Renal cortical epithelial cell (primary cell): ENCODE measurements at regions not wholly inside any gene's neighbourhood (a gene's known extent, or its start where the extent isn't known, plus 50 kb on each side); places are given as distances from the start of the nearest gene placed in this dataset.
"Not testable (repeated sequence)": the region's sequence is repeated elsewhere in the genome, so short reads cannot be mapped to it uniquely, and the experiment has no call there.

Experiments used
- DNase-seq: peaks from one replicate; pipeline ENCODE4 v3.0.0-alpha.2; 2011; ENCODE audit warnings: low read depth

DNA sequence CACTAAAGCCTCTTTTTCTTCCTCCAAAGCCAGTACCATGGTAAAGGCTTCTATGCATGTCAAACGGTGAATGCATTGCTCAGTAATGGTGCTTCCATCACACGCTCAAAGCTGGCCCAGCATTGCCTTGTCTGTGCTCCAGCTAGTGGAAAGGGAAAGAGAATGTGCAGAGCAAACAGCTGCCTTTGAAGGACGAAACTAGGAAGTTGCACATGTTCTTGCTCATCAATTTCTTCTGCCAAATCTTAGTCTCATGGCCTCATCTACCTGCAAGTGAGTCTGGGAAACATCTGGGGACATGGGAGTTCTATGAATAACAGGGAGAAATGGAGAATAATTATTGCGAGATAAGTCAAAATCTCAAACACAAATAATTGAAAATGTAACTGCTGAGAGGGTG is 216.5 kb upstream of the SSTR4 start:
- no peak for DNase-seq

DNA sequence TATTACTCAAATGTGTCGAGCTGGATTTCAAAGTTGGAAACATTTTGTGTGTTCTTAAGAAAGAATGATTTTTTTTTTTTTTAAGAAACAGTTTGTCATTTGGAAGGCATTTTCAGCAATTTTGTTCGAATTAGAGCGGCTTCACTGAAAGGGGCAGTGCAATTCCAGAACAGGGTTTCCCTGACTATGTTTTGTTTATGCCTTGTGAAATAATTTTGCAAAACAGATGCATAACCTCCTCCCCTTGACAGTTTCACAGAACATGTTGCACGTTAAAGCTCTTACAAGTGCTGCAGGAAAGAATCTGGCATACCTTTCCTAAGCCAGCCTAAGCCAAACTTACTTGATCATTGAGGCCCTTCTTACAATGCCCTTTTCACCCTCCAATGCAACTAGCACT is 216.0 kb upstream of the SSTR4 start:
- DNase-seq = no peak

DNA sequence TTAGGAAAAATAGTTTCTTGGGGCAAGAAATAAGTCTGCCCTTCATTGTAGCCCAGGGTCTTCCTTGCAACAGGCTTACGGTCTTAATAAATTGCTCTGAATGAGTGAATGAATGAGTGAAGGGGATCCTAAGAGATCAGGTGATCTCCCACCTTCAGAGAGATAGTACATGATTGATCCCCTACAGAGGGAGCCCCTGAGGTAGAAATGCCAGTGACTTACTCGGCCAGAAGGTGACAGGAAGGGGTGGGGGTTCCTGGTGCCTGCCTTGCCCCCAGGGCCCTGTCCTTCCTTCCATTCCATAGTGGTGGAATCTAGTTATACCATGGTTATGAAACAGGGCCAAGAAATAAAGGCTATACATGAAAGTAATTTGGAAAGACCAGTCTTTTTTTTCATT is 215.3 kb upstream of the SSTR4 start:
- DNase-seq = no peak

DNA sequence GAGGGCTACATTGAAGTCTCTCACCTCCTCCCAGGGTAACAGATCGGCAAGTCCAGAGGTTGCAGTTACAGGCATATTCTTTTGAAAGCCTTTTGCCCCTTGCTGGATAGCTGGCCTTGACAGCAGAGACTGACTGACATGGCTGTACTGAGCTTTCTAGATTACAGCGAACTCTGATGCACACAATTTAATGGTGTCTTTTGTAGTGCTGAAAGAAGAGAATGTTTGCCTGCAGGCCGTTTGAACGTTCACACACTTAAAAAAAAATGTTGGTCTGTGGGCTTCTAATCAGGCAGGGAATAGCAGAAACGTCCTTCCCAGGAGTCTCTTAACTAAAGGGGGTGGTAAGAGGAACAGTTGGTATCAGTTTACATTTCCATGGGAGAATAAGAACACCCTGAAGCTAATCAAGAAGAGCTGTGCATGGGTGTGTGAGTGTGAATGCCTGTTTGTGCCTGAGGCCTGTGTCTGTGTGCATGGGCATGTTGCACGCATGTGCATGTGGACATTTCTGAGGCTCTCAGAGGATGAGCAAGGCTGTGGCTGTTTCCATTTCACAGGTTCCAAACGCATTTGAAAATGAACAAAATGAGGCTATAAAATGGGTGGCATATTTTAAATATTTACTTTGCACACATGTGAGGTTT is 213.9 kb upstream of the SSTR4 start:
- no peak for DNase-seq

DNA sequence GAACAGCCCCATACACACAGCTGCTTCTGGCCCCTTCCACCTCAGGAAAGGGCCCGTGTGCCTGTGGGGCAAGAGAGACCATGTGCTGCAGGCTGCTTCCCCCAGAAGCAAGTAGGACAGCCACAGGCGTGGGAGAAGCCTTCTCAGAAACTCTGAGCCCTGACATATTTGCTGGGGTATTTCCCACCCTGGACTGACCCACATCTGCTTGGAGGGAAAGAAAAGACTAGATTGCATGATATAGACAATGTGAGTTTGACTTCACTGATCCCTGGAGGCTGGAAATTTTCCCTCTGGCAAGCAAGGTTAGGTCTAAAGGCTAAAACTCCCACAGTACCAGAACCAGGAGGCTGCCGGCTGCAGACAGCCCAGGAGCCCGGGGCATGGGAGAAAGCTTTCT is 213.3 kb upstream of the SSTR4 start:
- DNase-seq = no peak

DNA sequence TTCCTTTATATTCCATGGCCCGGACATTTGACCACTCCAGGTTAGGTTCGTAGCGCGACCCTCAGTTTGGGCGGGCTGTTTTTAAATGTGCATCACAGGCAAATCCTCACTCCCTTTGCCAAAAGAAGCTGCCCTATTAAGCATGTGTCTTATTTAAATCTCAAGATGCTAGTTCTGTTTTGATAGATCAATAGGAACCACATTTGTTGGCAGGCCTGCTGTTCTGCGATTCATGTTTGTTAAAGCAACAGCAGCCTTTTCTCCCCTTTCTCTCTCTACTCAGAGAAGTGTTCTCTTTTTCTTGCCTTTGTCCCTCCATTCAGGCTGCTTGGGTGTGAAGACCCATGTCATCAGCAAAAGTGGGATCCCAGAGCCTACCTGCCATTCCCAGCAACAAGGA is 212.0 kb upstream of the SSTR4 start:
- DNase-seq = no peak

DNA sequence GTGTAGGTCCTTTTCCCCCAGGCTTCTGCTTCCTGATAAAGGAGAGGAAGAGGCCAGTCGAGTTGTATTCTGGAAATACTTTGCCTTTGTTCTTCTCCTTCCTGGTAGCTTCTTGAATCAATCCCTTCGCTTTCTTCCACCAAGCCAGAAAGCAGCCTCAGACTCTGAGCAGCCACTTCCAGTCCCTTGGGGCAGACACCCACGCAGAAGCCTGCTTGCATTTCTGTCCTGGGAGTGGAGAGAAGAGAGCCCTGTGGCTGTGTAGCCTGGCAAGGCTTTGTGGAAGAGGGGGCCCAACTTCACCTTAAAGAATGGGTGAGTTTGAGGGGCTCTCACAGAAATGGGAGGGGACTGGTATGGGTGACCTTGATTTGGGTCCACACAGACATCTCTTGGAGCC is 211.0 kb upstream of the SSTR4 start:
- no peak for DNase-seq

DNA sequence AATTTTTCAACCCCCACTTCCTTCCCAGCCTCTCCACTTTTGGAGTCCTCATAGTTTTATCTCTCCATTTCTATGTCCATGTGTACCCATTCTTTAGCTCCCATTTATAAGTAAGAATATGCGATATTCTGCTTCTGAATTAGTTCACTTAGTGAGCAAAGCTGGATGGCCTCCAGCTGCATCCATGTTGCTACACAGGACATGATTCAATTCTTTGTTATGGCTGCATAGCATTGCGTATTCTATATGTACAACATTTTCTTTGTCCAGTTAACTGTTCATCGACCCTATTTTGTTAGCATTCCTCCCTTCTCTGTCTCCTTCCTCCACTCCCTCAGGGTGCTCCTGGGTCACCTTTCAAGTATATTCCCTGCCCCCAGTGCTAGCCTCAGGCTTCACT is 210.0 kb upstream of the SSTR4 start:
- no peak for DNase-seq

DNA sequence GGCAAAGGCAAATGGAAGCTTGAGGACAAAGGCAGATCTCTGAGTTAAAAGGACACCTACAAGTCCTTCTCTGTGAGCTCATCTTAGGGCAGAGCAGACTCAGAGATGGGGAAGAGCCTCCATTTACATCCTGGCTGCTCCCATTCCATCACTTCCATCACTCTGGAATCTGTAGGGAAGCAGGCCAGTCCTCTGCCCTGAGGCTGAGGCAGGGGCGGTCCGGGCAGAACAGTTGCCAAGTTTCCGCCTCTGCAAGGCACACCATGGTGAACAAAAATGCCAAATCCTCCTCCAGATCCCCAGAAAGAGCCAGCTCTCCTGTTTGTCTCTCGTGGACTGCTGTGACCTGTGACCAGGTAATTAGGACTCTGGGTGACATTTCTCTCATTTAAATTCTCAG is 209.6 kb upstream of the SSTR4 start:
- DNase-seq = no peak

DNA sequence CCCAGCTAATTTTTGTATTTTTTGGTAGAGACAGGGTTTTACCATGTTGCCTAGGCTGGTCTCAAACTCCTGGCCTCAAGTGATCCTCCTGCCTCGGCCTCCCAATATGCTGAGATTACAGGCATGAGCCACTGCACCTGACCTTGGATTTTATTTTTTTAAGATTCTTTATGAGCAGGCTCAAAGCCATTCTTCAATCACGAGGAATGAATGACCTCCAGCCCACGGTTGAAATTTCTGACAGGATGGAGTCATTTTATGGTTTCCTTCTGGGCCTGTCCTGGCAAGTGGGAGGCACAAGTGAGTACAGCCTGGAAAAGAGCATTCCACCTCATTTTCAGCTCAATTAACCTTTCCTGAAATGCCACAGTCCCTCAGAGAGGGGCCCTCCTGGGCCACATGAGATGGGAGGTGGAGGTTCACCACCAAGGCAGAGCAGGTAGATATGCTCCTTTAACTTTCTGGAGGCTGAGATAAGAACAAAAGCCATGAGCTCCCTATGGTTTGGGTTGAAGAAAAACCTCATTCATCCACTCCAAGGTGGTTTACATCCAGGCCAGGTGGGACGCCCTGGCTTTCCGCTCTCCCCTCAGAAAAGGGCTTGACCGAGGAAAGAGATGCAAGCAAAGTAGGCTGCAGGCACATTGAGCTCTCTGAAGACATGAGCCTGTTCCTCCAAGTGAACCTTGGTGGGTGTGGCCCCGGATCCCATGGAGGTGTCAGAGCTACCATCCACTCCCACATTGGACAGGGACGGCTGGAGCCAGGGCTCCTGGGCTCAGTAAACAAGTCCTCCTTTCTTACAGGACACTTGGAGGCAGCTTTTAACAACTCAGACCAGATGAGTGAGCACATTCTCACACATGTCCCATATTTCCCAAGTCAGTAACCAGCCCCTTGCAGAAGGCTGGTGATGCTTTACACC is 208.5 kb upstream of the SSTR4 start:
- no peak for DNase-seq

DNA sequence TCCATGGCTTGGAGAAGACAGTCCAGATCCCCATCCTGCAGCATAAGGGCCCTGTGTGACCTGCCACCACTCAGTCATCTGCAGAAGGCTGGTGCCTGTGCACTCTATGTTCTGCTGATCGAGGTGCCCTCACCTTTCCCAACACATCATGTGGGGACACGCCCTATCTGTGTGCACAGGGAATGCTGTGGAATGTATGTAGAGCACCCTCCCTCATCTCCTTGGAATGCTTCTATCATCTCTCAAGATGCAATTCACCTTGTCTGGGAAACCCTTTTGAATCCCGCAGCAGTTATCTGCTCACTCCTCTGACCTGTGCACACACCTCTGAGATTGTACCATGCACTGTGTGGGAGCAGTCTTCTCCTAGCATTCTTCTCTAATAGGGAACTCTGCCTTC is 207.2 kb upstream of the SSTR4 start:
- DNase-seq = no peak

DNA sequence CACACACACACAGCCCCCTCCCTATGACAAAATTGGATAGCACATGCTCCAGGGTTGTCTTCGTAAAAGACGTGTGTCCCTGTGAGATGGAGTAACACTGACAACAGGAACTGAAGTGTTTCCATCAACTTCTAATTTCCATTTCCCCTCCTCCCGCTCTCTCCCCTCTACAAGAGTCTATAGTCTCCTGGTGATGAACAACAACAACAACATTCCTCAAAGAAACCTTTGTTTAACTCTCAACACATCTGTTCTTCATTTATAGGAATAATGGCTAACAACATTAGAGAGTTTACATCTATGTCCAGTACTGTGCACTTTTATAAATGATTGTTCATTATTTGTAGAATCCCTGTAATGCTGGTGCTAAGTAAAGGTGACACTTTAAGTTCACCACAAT is 205.8 kb upstream of the SSTR4 start:
- DNase-seq = no peak

DNA sequence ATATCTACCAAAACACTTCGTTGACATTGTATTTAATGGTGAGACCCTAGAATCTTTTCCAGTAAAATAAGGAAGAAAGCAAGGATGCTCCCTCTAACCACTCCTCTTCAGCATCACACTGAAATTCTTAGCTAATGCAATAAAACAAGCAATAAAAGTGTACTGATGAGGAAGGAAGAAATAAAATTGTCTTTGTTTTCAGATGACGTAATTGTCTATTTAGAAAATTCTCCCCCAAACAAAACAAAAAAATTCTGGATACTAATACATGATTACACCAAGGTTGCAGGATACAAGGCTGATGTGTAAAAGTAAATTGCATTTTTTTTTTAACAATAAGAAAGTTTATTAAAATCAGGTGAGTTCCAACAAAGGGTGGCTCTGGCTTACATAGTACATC is 205.0 kb upstream of the SSTR4 start:
- no peak for DNase-seq

DNA sequence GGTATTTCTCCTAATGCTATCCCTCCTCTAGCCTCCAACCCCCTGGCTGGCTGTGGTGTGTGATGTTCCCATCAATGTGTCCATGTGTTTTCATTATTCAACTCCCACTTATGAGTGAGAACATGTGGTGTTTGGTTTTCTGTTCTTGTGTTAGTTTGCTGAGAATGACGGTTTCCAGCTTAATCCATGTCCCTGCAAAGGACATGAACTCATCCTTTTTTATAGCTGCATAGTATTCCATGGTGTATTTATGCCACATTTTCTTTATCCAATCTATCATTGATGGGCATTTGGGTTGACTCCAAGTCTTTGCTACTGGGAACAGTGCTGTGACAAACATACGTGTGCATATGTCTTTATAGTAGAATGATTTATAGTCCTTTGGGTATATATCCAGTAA is 204.4 kb upstream of the SSTR4 start:
- DNase-seq = not testable (repeated sequence)

DNA sequence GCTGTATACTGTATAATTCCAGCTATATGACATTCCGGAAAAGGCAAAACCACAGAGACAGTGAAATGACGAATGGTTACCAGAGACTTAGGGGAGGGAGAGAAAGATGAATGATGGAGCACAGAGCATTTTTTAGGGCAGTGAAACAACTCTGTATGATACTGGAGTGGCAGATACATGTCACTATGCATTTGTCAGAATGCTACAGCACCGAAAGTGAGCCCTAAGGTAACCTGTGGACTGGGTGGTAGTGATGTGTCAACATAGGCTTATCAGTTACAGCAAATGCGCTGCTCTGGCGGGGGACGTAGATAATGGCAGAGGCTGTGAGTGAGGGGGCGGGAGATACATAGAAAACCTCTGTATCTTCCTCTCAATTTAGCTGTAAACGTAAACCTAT is 201.3 kb upstream of the SSTR4 start:
- no peak for DNase-seq

DNA sequence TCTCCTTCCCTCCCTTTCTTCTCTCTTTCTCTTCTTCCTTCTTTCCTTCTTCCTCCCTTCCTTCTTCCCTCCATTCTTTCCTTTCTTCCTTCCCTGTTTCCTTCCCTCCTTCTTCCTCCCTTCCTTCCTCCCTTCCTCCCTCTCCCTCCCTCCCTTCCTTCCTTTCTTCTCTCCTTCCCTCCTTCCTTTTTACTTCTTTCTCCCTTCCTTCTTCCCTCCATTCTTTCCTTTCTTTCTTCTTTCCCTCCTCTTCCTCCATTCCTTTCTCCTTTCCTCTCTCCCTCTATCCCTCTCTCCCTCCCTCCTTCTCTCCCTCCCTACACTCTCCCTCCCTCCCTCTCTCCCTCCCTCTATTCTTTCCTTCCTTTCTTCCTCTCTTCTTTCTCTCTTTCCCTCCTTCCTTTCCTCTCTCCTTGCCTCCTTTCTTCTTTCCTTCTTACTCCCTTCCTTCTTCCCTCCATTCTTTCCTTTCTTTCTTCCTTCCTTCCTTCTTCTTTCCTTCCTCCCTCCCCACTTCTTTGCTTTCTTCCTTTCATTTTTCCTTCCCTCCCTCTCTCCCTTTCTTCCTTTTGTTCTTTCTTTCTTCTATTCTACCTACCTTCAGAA is 200.4 kb upstream of the SSTR4 start:
- DNase-seq = no peak

DNA sequence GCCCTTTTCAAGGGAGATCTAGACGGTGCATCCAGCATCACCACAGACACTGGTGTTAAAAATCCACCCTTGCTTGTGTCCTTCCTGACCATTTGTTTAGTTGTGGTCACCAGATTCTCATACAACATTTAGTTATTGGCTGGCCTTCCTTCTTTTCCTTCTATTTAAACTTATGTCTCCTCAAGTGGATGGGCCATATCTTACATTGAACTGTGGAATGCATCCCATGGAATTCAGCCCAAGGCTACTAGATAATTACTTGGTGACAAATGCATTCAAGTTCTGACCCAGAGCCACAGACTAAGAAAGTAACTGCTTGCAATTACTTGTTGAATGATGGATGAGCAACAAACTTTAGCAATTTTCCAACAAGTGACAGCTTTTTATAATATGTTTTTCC is 198.9 kb upstream of the SSTR4 start:
- no peak for DNase-seq

DNA sequence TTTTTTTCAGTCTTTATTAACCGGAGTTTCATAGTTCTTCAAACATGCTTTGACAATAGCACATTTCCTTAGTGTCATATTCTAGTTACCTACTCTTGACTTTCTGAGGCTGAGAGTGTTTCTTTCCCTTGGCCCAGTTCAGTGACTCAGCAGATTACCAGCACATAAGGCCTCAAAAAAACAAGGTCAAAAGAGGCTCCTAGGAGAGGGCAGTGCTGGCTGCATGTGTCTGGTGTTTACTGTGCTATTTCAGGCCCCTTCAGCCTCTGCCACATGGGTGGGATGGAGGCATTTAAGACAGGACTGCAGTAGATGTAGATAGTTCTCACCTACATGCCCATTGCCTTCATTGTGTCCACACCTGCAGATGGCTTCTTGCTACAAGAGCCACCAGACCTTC is 198.2 kb upstream of the SSTR4 start:
- peak; percentile 14 for DNase-seq

DNA sequence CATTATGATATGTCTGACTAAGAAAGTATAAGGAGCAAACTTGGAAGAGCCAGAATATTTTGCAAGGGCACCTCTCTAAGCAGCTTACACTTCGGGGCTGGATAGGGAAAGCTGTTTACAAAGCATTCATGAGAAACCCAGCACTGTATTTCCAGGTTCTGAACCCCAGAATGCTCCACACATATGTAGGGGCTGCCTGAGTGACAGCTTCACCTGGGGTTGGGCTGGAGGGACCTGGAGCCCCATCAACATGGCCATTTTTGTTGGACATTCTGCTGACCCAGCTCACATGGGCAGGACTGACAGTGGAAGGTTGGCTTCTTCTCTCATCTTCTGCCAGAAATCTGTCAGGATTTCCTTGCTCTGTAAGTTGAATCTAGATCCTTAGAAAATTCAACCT is 197.1 kb upstream of the SSTR4 start:
- DNase-seq = no peak

DNA sequence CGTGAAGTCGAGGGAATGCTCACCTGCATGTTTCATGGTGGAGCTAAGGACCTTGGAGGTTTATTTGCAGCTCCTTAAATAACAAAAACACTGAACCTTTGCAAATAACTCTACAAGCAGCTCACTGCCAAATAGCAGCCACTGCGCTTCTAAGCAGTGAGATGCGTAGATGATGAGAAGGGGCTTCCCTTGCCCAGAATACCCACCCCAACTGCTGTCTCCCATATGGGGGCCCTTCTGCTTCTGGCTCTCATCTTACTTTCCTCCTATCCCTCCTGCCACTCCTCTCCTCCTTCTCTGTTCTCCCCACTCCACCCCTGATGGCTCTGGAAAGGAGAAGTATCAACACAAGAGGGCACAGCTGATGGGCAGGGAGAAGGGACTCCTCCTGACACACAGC is 193.3 kb upstream of the SSTR4 start:
- no peak for DNase-seq

DNA sequence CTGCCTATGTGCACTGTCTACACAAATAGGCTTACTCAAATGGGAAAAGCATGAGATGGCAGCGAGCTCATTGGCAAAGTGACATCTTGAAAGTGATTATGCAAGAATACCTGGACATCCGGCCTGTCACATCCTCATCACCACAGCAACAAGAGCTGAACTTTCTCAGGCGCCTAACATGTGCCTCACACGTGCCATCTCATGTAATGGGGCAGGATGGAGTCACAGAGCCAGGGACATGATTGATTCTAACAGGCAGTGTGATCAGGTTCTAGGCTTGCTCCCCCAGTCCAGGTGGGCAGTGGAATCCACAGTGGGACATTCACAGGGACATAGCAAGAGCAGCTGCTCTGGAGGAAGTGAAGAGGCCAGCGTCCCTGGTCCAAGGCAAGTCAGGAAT is 192.3 kb upstream of the SSTR4 start:
- no peak for DNase-seq

DNA sequence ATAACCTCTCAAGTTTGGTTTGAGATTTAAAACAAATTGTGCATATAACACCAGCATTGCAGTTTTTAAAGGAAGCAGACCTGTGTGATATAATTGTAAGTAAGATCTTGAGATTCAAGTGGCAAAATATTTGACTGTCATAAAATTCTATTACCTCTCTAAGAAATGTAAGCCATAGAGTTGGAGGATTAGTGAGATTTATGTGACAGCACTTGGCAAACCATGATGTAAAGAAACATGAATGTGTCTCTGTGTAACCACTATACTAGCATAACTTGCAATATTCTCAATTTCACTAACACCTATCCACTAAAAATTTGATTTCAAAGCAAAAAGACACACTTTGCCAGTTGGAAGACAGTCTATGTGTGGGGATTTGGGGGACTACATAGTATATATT is 190.2 kb upstream of the SSTR4 start:
- no peak for DNase-seq

DNA sequence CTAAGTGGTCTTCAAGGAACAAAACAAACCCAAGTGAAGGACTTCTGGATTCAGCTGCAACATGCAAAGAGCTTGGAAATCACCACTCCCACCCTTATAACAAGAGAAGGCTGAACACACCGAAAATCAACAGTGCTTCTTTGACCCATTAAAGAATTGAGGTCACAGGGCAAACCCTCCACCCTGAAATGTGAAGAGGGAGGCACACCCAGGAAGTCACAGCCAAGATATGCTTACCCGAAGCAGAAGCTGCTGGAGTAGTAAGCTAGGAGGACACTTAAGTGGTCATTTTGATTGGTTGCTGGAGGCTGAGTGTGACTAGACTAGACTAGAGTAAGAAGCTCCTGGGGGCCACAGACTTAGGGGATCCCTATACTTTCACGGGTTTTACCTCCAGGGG is 188.2 kb upstream of the SSTR4 start:
- DNase-seq = no peak
